Lung (tissue), 11 donors: ENCODE measurements at regions not wholly inside any gene's neighbourhood (a gene's known extent, or its start where the extent isn't known, plus 50 kb on each side); places are given as distances from the start of the nearest gene placed in this dataset.

Experiments used
- ATAC-seq: fragments of 200-7000 bp; cut with Tn5 transposase; one replicate; pipeline ENCODE4 v1.9.1; 2020; ENCODE audit warnings: moderate number of reproducible peaks; ENCODE audit not compliant: insufficient read depth, low FRiP score
- DNase-seq, 3 donors: peaks; one replicate each; pipeline ENCODE4 v3.0.0-alpha.2; 2013 to 2017
- H3K27ac ChIP-seq, 2 donors: one replicate each; pipeline ENCODE4 v1.5.1; 2013; ENCODE audit warnings: mild to moderate bottlenecking in 2 of 2, moderate library complexity in 2 of 2, control low read depth in 1 of 2, inconsistent platforms in 1 of 2, low read depth in 1 of 2, low read length in 1 of 2
- H3K27me3 ChIP-seq, 3 donors: one replicate each; pipeline ENCODE4 v1.5.1; 2013; ENCODE audit warnings: low read length in 2 of 3; ENCODE audit not compliant: control insufficient read depth in 3 of 3, insufficient read depth in 3 of 3
- H3K36me3 ChIP-seq, 4 donors: one replicate each; pipeline ENCODE4 v1.5.1; 2013; ENCODE audit warnings: low read length in 4 of 4, mild to moderate bottlenecking in 1 of 4, moderate library complexity in 1 of 4; ENCODE audit not compliant: control insufficient read depth in 4 of 4, insufficient read depth in 4 of 4
- H3K4me1 ChIP-seq, 5 donors: one replicate each; pipeline ENCODE4 v1.5.1; 2013; ENCODE audit warnings: low read length in 5 of 5, mild to moderate bottlenecking in 2 of 5, moderate library complexity in 1 of 5; ENCODE audit not compliant: control insufficient read depth in 5 of 5, insufficient read depth in 5 of 5
- H3K4me3 ChIP-seq: one replicate; pipeline ENCODE4 v1.5.1; 2013; ENCODE audit warnings: mild to moderate bottlenecking, control low read depth, moderate library complexity
- H3K9ac ChIP-seq, 2 donors: one replicate each; pipeline ENCODE4 v1.5.1; 2013; ENCODE audit warnings: low read length in 2 of 2, control low read depth in 1 of 2; ENCODE audit not compliant: insufficient read depth in 1 of 2
- H3K9me3 ChIP-seq, 4 donors: one replicate each; pipeline ENCODE4 v1.5.1; 2013; ENCODE audit warnings: low read length in 3 of 4, mild to moderate bottlenecking in 1 of 4, moderate library complexity in 1 of 4; ENCODE audit not compliant: control insufficient read depth in 4 of 4, insufficient read depth in 3 of 4
- WGBS, 2 donors: extraction: QIAGEN DNeasy Blood & Tissue Kit; methylation state at CpG; one replicate each; pipeline ENCODE4 v1.1.7; 2013; 5-methylcytosine and 5-hydroxymethylcytosine counted together
- TF ChIP-seq, protein P1 (sequence below): IDR thresholded peaks from 2 replicates; pipeline ENCODE4 v1.5.1; 2012; ENCODE audit warnings: mild to moderate bottlenecking; ENCODE audit errors: control extremely low read depth, extremely low read depth
- donor health status: control.
- donor health status: control.
- donor health status: Bipolar disorder and iron deficiency.
- donor health status: healthy.
- donor health status: DM: yes; HTN: yes; CAD: no.

DNA sequence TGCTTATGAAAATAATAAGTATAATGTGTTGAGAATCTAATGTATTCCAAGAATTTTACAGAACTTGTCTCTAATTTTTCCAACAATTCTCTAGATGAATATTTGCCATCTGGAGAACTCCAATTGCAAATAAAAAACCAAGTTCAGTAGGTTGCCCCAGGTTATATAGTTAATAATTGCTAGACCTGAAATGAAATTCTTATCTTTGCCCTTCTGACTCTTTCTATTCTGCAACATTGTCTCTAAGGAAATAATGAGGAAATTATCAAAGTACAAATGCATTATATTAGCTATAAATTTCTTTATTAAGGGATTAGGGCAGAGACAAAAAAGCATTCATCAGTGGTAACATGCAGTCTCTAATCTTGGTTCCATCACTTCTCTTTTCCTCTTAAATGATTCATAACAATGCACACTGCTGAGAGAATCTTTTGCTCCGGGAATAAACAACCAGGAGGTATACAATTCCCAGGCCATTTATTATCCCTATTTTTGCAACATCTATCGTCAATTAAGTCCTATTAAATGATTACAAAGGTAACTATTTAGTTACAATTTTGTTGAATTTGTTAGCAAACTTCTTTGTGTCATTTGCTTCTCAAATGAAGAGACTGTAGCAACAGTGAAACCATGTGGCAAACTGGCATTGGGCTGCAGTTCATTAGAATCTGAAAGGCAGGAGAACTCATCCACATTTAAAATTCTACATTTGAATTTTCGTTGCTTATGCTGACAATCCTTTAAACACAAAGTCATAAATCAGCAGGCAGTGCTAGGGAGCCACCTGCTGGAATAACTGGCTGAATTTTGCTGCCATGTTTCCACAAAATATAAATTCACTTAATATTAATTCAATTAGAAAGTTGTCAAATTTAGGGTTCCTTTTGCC is 349.6 kb downstream of the KIF2B start:
- Histone ChIP-seq H3K27ac (no peak overlapping the region), H3K36me3 (no peaks in the 10 kb centered on the region), H3K9ac (no peak overlapping the region), H3K27me3 (no peaks in the 10 kb centered on the region), H3K4me3 (no peak overlapping the region), H3K9me3 (no peaks in the 10 kb centered on the region), H3K4me1 (peaks cover 0 to 4% (median 0%) of the 10 kb centered on the region in 5 donors)
- TF ChIP-seq, protein P1, sequence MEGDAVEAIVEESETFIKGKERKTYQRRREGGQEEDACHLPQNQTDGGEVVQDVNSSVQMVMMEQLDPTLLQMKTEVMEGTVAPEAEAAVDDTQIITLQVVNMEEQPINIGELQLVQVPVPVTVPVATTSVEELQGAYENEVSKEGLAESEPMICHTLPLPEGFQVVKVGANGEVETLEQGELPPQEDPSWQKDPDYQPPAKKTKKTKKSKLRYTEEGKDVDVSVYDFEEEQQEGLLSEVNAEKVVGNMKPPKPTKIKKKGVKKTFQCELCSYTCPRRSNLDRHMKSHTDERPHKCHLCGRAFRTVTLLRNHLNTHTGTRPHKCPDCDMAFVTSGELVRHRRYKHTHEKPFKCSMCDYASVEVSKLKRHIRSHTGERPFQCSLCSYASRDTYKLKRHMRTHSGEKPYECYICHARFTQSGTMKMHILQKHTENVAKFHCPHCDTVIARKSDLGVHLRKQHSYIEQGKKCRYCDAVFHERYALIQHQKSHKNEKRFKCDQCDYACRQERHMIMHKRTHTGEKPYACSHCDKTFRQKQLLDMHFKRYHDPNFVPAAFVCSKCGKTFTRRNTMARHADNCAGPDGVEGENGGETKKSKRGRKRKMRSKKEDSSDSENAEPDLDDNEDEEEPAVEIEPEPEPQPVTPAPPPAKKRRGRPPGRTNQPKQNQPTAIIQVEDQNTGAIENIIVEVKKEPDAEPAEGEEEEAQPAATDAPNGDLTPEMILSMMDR = peak; percentile 14
- WGBS, 2 donors = 14 to 17% methylated on average over 3 of the region's 3 CpGs
- ATAC-seq (no peak), DNase-seq (peak; percentile 35 to 60 (median 52))

DNA sequence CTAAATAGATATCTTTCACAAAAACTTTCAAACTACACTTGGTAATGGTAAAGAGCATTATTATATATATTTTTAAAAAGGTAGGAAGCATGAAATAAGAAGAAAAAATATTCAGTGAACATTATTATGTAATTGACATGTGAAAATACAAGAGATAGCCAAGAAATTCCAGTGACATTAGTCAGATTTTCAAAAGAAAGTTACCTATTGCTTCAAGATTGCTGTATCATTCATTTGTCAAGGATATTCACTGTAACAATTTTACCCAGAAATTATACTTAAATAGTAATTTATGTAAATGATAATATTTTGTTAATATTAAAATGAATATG is 350.2 kb downstream of the KIF2B start:
- H3K27me3 ChIP-seq = no peaks in the 10 kb centered on the region
- TF ChIP-seq, protein P1 = no peak
- no peak for ATAC-seq

DNA sequence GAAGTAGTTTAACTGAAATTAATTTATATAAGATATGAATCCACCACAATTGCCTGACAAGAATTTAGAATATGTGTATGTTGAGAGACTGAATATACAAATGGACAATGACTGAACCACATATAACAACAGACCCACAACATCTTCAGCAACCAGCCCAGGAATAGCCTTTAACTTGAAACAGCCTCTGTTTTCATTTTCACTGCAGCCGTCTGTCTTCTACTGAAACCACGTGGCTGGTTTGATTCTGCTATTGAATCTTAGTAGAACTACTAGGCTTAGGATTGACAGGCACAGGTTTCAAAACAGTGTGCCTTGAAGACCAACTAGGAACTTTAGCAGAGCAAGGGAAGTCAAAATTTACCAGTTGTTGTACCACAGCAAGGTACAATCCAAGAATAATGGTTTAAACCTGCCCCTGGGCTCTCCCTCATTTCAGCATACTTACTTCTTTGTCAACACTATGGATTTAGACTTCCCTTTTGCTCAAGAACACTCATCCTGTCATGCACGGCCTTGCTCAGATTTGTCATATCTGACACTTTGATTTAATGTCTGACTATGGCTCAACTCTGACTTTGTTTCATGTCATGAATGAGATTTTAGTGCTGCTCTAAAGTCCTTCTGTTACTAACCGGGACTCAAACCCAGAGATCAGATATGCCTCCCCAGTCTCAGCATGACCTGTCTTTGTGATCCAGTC is 355.0 kb downstream of the KIF2B start:
- Histone ChIP-seq H3K36me3 (no peaks in the 10 kb centered on the region), H3K4me3 (no peak overlapping the region), H3K27ac (no peak overlapping the region), H3K4me1 (no peaks in the 10 kb centered on the region), H3K9ac (no peak overlapping the region), H3K27me3 (no peaks in the 10 kb centered on the region), H3K9me3 (peaks cover 0 to 2% (median 0%) of the 10 kb centered on the region in 4 donors)
- TF ChIP-seq, protein P1 = no peak
- DNase-seq (no peak), ATAC-seq (no peak)
- 65 to 73% methylated on average over 4 of the region's 4 CpGs for WGBS, 2 donors

More for the DNA sequence above, 350.2 kb downstream of the KIF2B start:
- no peaks in the 10 kb centered on the region for H3K9me3 ChIP-seq
- no peak overlapping the region for H3K27ac ChIP-seq
- H3K4me1 ChIP-seq = peaks cover 0 to 4% (median 0%) of the 10 kb centered on the region in 5 donors
- no peak for DNase-seq
- H3K36me3 ChIP-seq = no peaks in the 10 kb centered on the region
- no peak overlapping the region for H3K4me3 ChIP-seq
- no peak overlapping the region for H3K9ac ChIP-seq
